ENCODE measurements at regions not wholly inside any gene's neighbourhood (a gene's known extent, or its start where the extent isn't known, plus 50 kb on each side); places are given as distances from the start of the nearest gene placed in this dataset.

DNA sequence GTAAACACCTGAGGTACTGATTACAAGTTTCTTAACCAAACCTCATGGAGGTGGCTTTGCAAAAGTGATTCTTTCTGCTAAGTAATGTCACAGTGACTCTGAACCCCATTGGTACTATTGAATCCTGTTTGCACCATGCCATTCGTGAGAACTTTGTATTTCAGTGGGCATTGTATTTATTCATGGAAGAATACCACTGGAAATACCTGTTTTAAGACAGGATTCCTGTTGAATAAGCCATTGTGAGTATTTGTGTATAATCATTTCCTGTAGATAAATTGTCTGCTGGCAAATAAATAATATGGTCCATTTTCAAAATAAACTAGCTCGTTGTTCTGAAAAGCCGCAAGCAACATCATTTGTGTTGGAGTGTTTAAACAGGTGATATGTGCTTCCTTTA is 136.4 kb upstream of the GUCY1A1 start:
- TF ChIP-seq, protein P1, sequence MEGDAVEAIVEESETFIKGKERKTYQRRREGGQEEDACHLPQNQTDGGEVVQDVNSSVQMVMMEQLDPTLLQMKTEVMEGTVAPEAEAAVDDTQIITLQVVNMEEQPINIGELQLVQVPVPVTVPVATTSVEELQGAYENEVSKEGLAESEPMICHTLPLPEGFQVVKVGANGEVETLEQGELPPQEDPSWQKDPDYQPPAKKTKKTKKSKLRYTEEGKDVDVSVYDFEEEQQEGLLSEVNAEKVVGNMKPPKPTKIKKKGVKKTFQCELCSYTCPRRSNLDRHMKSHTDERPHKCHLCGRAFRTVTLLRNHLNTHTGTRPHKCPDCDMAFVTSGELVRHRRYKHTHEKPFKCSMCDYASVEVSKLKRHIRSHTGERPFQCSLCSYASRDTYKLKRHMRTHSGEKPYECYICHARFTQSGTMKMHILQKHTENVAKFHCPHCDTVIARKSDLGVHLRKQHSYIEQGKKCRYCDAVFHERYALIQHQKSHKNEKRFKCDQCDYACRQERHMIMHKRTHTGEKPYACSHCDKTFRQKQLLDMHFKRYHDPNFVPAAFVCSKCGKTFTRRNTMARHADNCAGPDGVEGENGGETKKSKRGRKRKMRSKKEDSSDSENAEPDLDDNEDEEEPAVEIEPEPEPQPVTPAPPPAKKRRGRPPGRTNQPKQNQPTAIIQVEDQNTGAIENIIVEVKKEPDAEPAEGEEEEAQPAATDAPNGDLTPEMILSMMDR (IDR thresholded peaks at IDR 0.05), result no peak
- TF ChIP-seq POLR2A (IDR thresholded peaks at IDR 0.05), result no peak
